GM19455 (cell line): ENCODE measurements at regions not wholly inside any gene's neighbourhood (a gene's known extent, or its start where the extent isn't known, plus 50 kb on each side); places are given as distances from the start of the nearest gene placed in this dataset.

Experiments
- ATAC-seq: cut with Tn5 transposase; IDR thresholded peaks from one replicate; pipeline ENCODE4 v1.9.1; 2021; ENCODE audit not compliant: unreplicated experiment

GRCh38 chr5:167894631-167895472 is 396.6 kb upstream of the WWC1 start:
- no peak for ATAC-seq

GRCh38 chr5:167895899-167896659 is 395.4 kb upstream of the WWC1 start:
- no peak for ATAC-seq

GRCh38 chr5:167896814-167897213 is 394.6 kb upstream of the WWC1 start:
- no peak for ATAC-seq

GRCh38 chr5:167897371-167897770 is 394.1 kb upstream of the WWC1 start:
- ATAC-seq: no peak

GRCh38 chr5:167898361-167899042 is 392.9 kb upstream of the WWC1 start:
- no peak for ATAC-seq

- ATAC-seq: no peak
These were observed 391.9 kb upstream of the WWC1 start for GRCh38 chr5:167899490-167900070.

GRCh38 chr5:167900340-167900935 is 391.0 kb upstream of the WWC1 start:
- ATAC-seq: no peak

GRCh38 chr5:167902298-167902697 is 389.1 kb upstream of the WWC1 start:
- no peak for ATAC-seq

- ATAC-seq: no peak
These were observed 388.2 kb upstream of the WWC1 start for GRCh38 chr5:167903243-167903642.

- ATAC-seq: no peak
These were observed 387.8 kb upstream of the WWC1 start for GRCh38 chr5:167903659-167904058.

- no peak for ATAC-seq
These were observed 385.3 kb upstream of the WWC1 start for GRCh38 chr5:167905919-167906853.

GRCh38 chr5:167908606-167909005 is 382.8 kb upstream of the WWC1 start:
- no peak for ATAC-seq

- ATAC-seq: no peak
These were observed 378.3 kb upstream of the WWC1 start for GRCh38 chr5:167912941-167913665.

- ATAC-seq: no peak
These were observed 376.2 kb upstream of the WWC1 start for GRCh38 chr5:167915237-167915636.

GRCh38 chr5:167916261-167916691 is 375.2 kb upstream of the WWC1 start:
- no peak for ATAC-seq

- no peak for ATAC-seq
These were observed 374.7 kb upstream of the WWC1 start for GRCh38 chr5:167916706-167917105.

- ATAC-seq: no peak
These were observed 373.1 kb upstream of the WWC1 start for GRCh38 chr5:167918184-167918812.

- no peak for ATAC-seq
These were observed 372.5 kb upstream of the WWC1 start for GRCh38 chr5:167918813-167919483.
